ENCODE measurements at regions not wholly inside any gene's neighbourhood (a gene's known extent, or its start where the extent isn't known, plus 50 kb on each side); places are given as distances from the start of the nearest gene placed in this dataset.

GRCh38 chr9:86679909-86680308 lies 267.4 kb downstream of the GAS1 start:
- no peak for DNase-seq

DNA sequence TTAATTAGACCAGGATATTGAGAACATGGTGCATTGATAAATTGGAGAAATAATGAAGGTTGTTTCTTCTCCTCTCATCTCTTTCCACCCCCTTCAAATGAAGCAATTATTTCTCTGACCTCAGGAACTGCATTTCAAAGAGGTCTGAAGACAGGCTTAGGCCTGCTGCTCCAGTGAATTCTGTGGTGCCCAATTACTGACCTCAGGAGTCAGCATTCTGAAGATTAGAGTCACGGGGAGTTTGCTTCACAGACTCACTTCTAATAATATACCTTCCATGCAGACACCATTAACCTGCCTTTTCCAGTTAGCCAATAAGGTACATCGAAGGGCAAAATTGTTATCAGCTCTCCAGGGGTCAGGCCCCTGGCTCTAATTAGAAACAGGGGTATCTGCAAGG lies 270.9 kb downstream of the GAS1 start:
- no peak for DNase-seq

- no peak for DNase-seq
Observed at GRCh38 chr9:86675805-86676204, 271.5 kb downstream of the GAS1 start.

DNA sequence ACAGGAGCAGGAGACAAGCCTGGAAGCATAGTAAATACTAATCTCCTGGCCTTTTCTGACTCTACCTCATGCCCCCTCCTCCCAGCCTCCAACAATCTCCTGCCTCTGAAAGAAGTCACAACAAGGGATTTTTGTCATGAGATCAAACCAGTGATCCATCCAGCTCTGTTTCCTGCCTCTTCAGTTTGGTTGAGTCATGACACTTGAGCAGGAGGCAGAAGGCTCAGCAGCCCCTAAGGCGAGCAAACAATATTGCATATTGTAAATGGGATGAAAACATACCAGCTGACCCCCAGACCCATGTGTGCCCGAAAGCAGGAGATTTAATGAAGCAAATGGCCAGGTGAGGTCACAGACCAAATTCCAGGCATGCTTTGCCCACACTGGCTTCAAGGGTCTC lies 272.8 kb downstream of the GAS1 start:
- no peak for DNase-seq

DNA sequence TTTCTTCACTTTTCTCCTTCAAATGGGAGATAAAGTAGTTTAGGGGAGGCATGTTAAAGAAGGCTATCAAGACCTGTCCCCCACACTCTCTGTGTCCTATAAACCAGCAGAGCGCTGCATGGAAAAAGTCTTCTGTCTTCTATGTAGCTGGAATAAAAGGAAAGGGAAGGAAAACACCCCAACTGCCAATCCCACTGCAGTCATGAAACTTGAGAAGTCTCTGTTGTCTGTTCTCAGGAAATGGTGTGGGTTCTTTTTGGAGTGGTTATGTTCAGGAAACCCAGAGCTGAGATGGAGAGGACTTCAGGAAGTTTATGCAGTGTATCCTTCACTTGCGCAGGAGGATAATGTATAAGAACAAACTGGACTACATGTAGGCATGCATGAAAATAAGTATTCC lies 274.3 kb downstream of the GAS1 start:
- no peak for DNase-seq

GRCh38 chr9:86672301-86672700 lies 275.0 kb downstream of the GAS1 start:
- DNase-seq = no peak

DNA sequence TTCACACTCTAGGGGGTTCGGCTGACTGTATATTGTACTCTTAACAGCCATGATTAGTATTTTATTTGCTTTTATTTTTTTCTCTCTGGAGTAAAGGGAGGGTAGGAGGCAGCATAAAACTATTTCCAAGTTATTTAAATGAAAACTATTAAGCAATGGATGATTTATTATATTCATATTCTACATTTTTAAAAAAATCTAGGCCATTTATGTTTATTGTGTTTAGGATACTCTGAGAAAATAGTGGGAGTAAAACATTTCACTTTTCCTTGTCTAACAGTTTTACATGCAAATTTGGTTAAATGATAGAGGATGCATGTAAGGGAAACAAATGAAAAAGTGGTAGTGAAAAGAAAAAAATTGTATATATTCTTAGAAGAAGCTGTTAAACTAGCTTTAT lies 276.3 kb downstream of the GAS1 start:
- DNase-seq = no peak

- DNase-seq = no peak
Observed at GRCh38 chr9:86670536-86670935, 276.8 kb downstream of the GAS1 start.

DNA sequence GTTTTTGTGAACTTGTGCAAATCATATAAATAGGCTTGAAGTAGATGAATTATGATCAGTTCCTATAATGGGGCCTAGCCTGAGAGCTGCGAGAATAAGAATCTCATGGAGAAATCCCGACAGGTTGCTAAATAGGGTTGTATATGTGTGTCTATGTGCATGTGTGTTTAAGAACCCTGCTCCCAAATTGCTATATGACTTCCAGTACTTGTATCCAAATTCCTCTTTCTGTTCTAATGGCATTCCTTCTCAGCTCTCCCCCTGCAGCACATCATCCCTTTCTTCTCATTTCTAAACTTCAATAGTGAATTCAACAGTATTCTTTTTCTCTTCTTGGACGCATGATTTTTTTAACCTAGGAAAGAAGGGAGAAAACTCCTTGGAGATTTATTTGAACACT lies 277.2 kb downstream of the GAS1 start:
- no peak for DNase-seq

- DNase-seq = no peak
Observed at GRCh38 chr9:86669422-86669821, 277.9 kb downstream of the GAS1 start.

- no peak for DNase-seq
Observed at GRCh38 chr9:86668488-86668887, 278.8 kb downstream of the GAS1 start.

DNA sequence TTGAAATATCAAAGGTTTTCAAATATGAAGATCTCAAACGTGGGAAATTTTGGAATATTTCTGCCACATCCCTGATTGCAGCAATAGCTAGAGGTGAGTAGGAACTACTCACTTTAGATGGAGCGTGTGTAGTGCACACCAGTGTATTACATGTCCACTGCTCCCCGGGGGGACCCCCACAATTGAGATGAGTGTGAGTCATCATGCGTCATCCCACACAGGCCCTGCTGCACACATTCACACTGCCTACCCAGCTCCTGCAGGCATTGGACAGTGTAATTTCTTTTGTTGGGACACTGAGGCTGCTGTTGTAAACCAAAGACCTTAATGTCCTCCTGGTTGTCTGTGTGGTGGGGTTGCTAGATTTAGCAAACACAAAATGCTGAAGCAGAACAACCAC lies 280.0 kb downstream of the GAS1 start:
- DNase-seq = no peak

GRCh38 chr9:86665416-86665815 lies 281.9 kb downstream of the GAS1 start:
- DNase-seq = no peak

DNA sequence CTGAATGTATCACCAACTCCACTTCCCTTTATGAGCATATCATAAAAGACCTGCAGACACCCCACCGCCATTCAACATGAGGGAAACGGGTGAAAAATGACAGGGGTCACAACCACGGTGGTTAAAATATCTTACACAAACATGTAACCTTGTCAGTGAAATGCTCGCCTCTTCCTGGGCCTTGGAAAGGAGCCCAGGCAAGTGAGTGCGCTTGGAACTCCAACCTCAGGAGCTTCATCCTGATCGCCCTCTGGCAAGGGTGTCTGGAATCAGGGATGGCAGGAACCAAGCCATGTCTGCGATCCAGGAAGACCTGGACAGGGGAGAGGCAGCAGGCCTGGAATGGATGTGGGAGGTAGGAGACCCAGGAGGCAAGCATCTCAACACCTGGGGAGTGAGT lies 282.7 kb downstream of the GAS1 start:
- no peak for DNase-seq

DNA sequence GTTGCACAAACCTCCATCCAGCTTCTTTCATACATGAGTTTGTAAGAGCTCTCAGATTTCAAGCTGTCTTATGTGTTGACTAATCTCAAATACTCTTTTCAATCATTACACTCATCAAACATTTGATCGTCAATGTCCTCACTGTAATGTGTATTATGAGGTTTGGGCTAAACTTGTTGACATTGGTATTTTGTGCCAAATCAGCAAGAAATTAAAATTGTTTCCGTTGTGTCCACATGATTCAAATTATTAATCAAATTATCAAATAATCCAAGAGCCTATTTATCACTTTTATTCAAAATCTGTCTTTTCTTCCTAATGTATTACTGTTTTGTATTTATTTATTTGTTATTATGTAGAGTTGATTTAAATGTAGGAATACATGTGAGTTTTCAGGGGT lies 283.4 kb downstream of the GAS1 start:
- DNase-seq = no peak

GRCh38 chr9:86662890-86663468 lies 284.3 kb downstream of the GAS1 start:
- no peak for DNase-seq

GRCh38 chr9:86660146-86660943 lies 287.0 kb downstream of the GAS1 start:
- no peak for DNase-seq

DNA sequence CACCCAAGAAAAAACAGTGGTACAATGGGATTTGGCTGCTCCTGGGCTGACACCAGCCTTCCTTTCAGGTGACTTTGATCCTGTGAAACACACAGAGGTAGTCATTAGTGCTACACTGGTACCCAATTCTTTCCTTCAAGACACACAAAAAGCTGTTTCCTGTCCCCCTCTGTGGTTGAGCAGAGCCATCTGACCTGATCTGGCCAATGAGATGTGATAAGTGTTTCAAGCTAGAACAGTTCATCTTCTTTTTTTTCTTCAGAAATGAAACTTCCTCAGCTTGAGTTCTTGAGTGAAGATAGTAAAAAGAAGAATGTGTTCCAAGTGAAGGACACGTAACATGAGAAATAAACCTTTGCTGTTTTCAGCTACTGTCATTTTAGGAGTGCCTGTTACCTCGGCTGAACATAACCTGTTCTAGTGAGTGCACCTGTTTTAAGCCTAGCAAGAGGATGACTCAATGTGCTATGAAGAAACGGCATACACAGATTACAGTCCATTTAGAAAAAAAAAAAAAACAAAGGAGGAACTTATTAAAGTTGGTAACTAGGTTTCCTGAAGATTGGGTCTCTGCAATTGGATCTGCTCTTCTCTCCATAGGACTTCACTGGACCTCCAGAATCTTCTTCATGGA lies 287.8 kb downstream of the GAS1 start:
- no peak for DNase-seq

DNA sequence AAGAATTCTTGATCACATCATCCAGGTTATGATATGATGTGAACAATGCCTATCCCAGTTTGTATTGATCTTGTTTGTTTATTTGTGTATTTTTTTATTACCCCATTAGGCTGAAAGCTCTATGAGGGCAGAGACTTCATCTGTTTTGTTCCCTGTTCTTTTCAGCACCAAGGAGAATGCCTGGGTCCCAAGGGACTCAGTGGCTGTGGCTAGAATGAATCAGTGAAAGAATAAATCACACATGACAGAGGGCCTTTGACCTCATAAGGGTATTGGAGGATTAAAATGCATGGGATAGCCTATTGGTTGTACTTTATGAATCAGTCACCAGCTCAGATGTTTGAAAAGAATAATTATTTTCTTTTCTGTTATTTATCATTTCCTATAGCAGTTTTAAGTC lies 292.2 kb downstream of the GAS1 start:
- DNase-seq = no peak

DNA sequence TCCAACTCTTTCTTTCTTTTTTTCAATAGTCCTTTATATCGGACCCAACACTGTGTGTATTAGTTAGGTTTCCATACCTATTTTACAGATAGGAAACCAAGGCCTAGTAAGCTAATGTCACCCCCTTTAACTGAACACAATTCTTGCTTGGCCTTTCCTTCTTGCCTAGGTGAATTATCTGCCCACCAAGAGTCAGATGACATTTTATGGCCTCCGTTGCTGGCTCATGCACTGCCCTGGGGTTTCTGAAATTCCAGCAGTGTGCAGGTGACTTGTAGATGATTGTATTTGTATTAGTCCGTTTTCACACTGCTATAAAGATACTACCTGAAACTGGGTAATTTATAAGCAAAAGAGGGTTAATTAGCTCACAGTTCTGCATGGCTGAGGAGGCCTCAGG lies 293.8 kb downstream of the GAS1 start:
- DNase-seq = no peak

DNA sequence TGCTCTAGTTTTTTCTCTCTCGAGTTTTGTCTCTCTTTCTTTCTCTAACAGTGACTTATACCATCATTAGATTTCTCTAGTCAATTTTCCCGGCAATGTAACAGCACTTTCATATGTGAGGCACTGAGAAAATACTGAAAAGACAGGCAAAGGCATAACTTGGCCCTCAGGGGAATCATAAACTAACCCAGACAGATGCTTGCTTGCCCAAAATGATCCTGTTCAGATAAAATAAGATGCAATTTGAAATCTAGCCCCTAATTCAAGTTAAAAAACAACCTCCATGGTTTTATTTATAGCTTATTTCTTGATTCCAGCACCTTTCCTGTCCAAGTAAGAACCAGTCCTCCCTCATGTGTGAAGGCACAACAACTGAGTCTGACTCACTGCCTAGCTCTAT lies 294.6 kb downstream of the GAS1 start:
- no peak for DNase-seq

DNA sequence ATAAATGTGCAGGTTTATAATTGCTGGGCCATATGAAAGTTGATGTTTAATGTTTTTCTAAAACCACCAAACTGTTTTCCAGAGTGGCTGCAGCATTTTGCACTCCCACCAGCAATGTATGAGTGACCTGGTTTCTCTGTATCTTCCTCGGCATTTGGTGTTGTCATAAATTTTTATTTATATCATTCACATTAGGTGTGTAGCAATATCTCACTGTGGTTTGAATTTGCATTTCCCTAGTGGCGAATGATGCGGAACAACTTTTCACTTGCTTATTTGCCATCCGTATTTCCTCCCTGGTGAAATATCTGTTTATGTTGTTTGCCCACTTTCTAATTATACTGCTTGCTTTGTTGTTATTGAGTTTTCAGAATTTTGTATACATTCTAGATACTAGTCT lies 295.7 kb upstream of the TUT7 start:
- no peak for DNase-seq

DNA sequence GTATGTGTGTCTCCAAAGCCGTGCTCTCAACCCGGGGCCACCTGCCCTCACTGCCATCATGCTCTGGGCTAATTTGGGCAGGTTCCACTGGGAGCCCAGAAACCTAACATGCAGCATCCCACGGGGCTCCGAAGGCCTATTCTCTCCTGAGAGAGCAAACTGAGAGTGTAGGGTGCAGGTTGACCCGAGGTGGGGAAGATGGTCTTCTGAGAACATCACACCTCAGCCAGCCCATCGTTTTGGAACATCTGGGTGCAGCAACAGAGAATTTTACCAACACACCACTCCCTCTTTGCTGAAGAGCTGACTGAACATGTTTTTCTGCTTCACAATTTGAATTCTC lies 294.6 kb upstream of the TUT7 start:
- no peak for DNase-seq

DNA sequence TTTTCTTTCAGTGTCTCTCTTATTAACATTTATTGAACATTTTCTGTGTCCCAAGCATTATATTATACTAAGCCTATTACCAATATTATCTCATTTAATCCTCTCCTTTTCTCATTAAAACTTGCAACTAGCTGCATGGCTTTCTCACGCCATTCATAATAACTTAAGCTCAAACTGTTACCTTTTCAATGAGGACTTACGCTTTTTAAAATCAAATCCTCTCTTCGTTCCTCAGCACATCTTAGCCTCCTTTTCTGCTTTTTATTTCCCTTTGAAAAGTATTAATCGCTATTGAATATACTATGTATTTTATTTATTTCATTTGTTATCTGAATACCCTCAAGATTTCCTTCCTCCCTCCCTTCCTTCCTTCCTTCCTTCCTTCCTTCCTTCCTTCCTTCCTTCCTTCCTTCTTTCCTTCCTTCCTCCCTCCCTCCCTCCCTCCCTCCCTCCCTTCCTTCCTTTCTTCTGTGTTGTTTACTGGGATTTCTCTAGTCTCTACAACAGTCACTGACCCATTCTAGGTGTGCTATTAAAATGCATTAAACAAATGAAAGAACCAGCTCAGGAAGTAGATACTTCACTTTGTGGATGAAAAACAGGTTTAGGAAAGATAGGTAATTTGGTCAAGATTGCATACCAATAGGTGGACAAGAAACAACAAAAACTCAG lies 294.1 kb upstream of the TUT7 start:
- DNase-seq = no peak
